Natural killer cell (primary cell): ENCODE measurements at regions not wholly inside any gene's neighbourhood (a gene's known extent, or its start where the extent isn't known, plus 50 kb on each side); places are given as distances from the start of the nearest gene placed in this dataset.

Experiments
- ATAC-seq, 3 donors: fragments of 150-1000 bp in 2 of 3; fragments of 200-7000 bp in 1 of 3; cut with Tn5 transposase; 1 replicate in 1 of 3; 2 replicates in 2 of 3; pipeline ENCODE4 v1.10.0; 2021; ENCODE audit warnings: mild to moderate bottlenecking in 2 of 3, moderate library complexity in 2 of 3
- DNase-seq, 2 donors: peaks; one replicate each; pipeline versions ENCODE4 v3.0.0 to v3.0.0-alpha.2; 2013 to 2021; ENCODE audit warnings: mixed read lengths in 1 of 2
- H3K27ac ChIP-seq: one replicate; pipeline ENCODE4 v1.5.1; 2013; ENCODE audit warnings: mild to moderate bottlenecking, low read length
- H3K27me3 ChIP-seq: one replicate; pipeline ENCODE4 v1.6.1; 2013; ENCODE audit warnings: low read length; ENCODE audit not compliant: control insufficient read depth, insufficient read depth
- H3K36me3 ChIP-seq: one replicate; pipeline ENCODE4 v1.6.1; 2013; ENCODE audit warnings: low read length; ENCODE audit not compliant: control insufficient read depth, insufficient read depth
- H3K4me1 ChIP-seq: one replicate; pipeline ENCODE4 v1.6.1; 2013; ENCODE audit warnings: low read length; ENCODE audit not compliant: control insufficient read depth, insufficient read depth
- H3K4me3 ChIP-seq: one replicate; pipeline ENCODE4 v1.5.1; 2013; ENCODE audit warnings: low read length
- H3K9me3 ChIP-seq: one replicate; pipeline ENCODE4 v1.6.1; 2013; ENCODE audit warnings: low read length; ENCODE audit not compliant: control insufficient read depth, insufficient read depth
- H3K27ac Mint-ChIP-seq, 2 donors: one replicate each; pipeline ENCODE4 v1.8.0; 2022; ENCODE audit warnings: mild to moderate bottlenecking in 2 of 2, mixed read lengths in 2 of 2, moderate library complexity in 1 of 2
- H3K27me3 Mint-ChIP-seq, 2 donors: one replicate each; pipeline ENCODE4 v1.8.0; 2022; ENCODE audit warnings: low read depth in 2 of 2, mixed read lengths in 2 of 2
- H3K36me3 Mint-ChIP-seq: one replicate; pipeline ENCODE4 v1.8.0; 2022; ENCODE audit warnings: mixed read lengths
- H3K4me1 Mint-ChIP-seq, 2 donors: one replicate each; pipeline ENCODE4 v1.8.0; 2022; ENCODE audit warnings: mixed read lengths in 2 of 2
- H3K4me3 Mint-ChIP-seq: one replicate; pipeline ENCODE4 v1.8.0; 2022; ENCODE audit warnings: mild to moderate bottlenecking, moderate library complexity, mixed read lengths
- H3K9me3 Mint-ChIP-seq, 2 donors: one replicate each; pipeline ENCODE4 v1.8.0; 2022; ENCODE audit warnings: mixed read lengths in 2 of 2
- CTCF ChIP-seq: fragments of 200-600 bp; IDR thresholded peaks from one replicate; pipeline ENCODE4 v1.8.0; 2022; ENCODE audit warnings: antibody characterized with exemption
- WGBS: methylation state at CpG from one replicate; pipeline ENCODE4 v1.1.7; 2013; ENCODE audit warnings: missing lambda C conversion rate; ENCODE audit not compliant: insufficient coverage; 5-methylcytosine and 5-hydroxymethylcytosine counted together
- intact Hi-C: fragments of 100-400 bp; cut with micrococcal nuclease; formaldehyde crosslinking; loops from one replicate; pipeline ENCODE4 v1.14.2; 2022

DNA sequence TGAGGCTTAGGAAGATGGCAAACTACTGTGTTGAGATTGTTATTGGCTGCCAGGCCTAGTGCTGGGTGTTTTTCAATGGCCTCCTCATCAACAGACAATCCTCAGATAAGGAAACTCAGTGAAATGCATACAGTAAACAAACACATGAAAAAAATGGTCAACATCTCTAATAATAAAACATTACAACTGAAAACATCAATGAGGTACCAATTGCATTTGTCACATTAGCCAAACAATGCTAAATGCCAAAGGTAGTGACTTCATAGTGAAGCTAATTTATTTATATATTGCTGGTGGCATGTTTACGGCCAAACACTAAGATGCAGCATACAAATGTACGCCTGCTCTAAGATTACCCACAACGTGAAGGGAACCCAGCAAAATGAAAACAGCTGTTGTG lies 224.0 kb upstream of the UBL3 start:
- Mint-ChIP-seq H3K27ac (no peak overlapping the region), H3K4me3 (no peak overlapping the region), H3K36me3 (no peaks in the 10 kb centered on the region), H3K27me3 (peaks cover 0 to 2% of the 10 kb centered on the region in 2 donors), H3K9me3 (no peaks in the 10 kb centered on the region), H3K4me1 (no peaks in the 10 kb centered on the region)
- WGBS, result 100% methylated on average over 2 of the region's 3 CpGs
- Histone ChIP-seq H3K9me3 (no peaks in the 10 kb centered on the region), H3K27ac (no peak overlapping the region), H3K4me3 (no peak overlapping the region), H3K4me1 (no peaks in the 10 kb centered on the region), H3K27me3 (no peaks in the 10 kb centered on the region), H3K36me3 (no peaks in the 10 kb centered on the region)
- TF ChIP-seq CTCF, result no peak
- intact Hi-C loops, result no loop called here
- ATAC-seq (no peak), DNase-seq (no peak)

GRCh38 chr13:30072818-30073186 lies 222.4 kb upstream of the UBL3 start:
- H3K36me3 ChIP-seq, result no peaks in the 10 kb centered on the region
- no peaks in the 10 kb centered on the region for H3K36me3 Mint-ChIP-seq
- no peak overlapping the region for H3K27ac Mint-ChIP-seq
- WGBS, result no CpG with 5 or more reads among the region's 2 CpGs
- H3K27me3 ChIP-seq, result no peaks in the 10 kb centered on the region
- H3K9me3 ChIP-seq, result no peaks in the 10 kb centered on the region
- H3K27ac ChIP-seq, result no peak overlapping the region
- no peak for DNase-seq
- H3K4me3 Mint-ChIP-seq, result no peak overlapping the region
- intact Hi-C loops, result no loop called here
- no peak overlapping the region for H3K4me3 ChIP-seq
- ATAC-seq, result no peak
- H3K9me3 Mint-ChIP-seq, result no peaks in the 10 kb centered on the region
- H3K4me1 Mint-ChIP-seq, result no peaks in the 10 kb centered on the region
- H3K4me1 ChIP-seq, result no peaks in the 10 kb centered on the region
- peaks cover 0 to 2% of the 10 kb centered on the region in 2 donors for H3K27me3 Mint-ChIP-seq
- TF ChIP-seq CTCF, result no peak

DNA sequence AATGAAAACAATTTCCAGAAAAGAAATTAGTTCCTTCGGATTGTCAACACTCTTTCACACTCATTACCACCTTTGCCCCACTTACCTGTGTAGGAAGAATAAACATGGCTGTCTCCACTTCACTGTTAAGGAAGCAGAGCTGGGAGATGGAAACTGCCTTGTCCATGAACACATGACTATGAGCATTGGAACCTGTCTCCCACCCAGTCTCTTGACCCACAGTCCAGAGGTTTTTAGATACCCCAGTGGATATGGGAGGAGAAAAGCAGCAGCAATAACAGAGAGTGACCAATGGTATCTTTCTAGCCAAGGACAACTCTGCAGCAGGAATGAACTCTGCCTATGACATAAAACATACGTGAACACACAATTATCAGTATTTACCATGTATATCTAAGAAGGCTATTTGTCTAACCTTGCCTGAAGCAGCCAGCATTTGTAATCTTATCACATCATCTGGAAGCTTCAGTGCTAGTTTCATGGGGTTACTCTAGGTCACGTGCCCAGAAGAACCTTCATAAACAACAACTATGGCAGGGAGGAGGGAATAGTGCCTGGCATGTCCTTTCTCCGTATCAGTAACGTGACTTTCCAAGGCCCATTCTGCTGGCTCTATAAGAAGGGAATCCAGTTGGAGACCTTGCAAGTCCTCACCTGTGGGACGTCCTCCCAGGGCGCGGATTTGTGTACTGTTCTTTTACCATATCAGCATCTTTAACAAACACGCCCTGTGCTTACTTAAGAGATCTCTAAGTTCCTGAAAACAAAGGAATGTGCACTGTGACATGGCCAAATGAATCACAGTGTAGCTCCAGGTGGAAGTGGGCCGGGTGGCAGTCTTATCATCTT lies 221.8 kb upstream of the UBL3 start:
- Histone ChIP-seq H3K4me3 (no peak overlapping the region), H3K4me1 (no peaks in the 10 kb centered on the region), H3K27ac (no peak overlapping the region), H3K9me3 (no peaks in the 10 kb centered on the region), H3K36me3 (no peaks in the 10 kb centered on the region), H3K27me3 (no peaks in the 10 kb centered on the region)
- Mint-ChIP-seq H3K4me3 (no peak overlapping the region), H3K9me3 (no peaks in the 10 kb centered on the region), H3K4me1 (no peaks in the 10 kb centered on the region), H3K27ac (no peak overlapping the region), H3K36me3 (no peaks in the 10 kb centered on the region), H3K27me3 (peaks cover 0 to 2% of the 10 kb centered on the region in 2 donors)
- no peak for ATAC-seq
- TF ChIP-seq CTCF, result no peak
- 90% methylated on average over 10 of the region's 10 CpGs for WGBS
- no peak for DNase-seq
- intact Hi-C loops, result no loop called here

DNA sequence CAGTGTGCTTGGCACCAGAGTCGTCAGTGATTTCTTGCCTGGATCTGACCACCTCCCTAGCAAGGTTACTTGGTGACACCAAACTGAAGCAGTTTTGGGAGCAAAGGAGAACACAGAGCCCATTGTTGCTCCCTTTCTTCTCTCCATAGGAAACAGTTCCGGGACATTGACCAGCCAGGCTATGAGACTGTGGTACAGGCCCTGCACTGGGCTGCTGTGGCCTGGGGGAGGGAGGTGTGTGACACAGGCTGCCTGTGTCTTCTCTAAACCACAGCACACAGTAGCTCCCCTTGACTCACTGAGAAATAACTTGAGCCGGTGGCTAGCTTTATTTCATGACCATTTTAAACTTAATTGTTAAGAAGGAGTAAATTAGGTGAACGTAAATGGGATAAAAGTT lies 214.8 kb upstream of the UBL3 start:
- Mint-ChIP-seq H3K27ac (no peak overlapping the region), H3K36me3 (no peaks in the 10 kb centered on the region), H3K9me3 (no peaks in the 10 kb centered on the region), H3K4me3 (no peak overlapping the region), H3K27me3 (peaks cover 2 to 19% of the 10 kb centered on the region in 2 donors), H3K4me1 (no peaks in the 10 kb centered on the region)
- Histone ChIP-seq H3K4me1 (no peaks in the 10 kb centered on the region), H3K27me3 (no peaks in the 10 kb centered on the region), H3K36me3 (no peaks in the 10 kb centered on the region), H3K4me3 (no peak overlapping the region), H3K9me3 (no peaks in the 10 kb centered on the region), H3K27ac (no peak overlapping the region)
- DNase-seq (no peak), ATAC-seq (no peak)
- no peak for TF ChIP-seq CTCF
- intact Hi-C loops, result no loop called here
- 48% methylated on average over 2 of the region's 4 CpGs for WGBS
